NCI-H1105 treated with DMSO at 0.1 percent for 48 hours (cell line): ENCODE measurements at regions not wholly inside any gene's neighbourhood (a gene's known extent, or its start where the extent isn't known, plus 50 kb on each side); places are given as distances from the start of the nearest gene placed in this dataset.

ENCODE experiments used
- DNase-seq: peaks from one replicate; lab custom pipeline; 2025; lab: John Stamatoyannopoulos, UW

- DNase-seq, result no peak
These were observed 87.7 kb downstream of the ERCC5 start for GRCh38 chr13:102933523-102933922.

GRCh38 chr13:102933122-102933521 is 87.3 kb downstream of the ERCC5 start:
- no peak for DNase-seq

- DNase-seq, result no peak
These were observed 86.5 kb downstream of the ERCC5 start for GRCh38 chr13:102932331-102932730.

GRCh38 chr13:102930566-102930965 is 84.7 kb downstream of the ERCC5 start:
- DNase-seq, result no peak

- no peak for DNase-seq
These were observed 83.3 kb downstream of the ERCC5 start for GRCh38 chr13:102928941-102929675.
